ENCODE measurements at regions not wholly inside any gene's neighbourhood (a gene's known extent, or its start where the extent isn't known, plus 50 kb on each side); places are given as distances from the start of the nearest gene placed in this dataset.

DNA sequence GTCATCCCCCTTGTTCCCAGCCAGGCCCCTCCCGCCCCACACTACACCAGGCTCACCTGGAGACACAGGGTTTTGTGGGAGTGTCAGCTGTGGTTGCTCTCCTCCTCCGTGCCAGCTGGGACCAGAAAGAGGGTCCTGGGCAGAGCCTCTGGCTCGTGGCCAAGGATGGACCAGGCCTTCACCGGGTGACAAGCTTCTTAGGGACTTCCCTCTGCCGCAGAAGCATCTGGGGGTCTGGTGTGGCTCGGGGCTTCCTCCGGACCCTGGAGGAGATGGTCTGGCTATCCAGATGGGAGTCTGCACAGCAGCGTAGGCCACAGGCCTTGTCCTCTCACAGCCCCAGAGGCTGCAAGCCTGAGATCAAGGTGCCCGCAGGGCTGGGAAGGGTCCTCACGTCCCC lies 63.8 kb upstream of the CFAP46 start:
- DNase-seq (ENCODE audit: low spot score), result no peak

GRCh38 chr10:133004478-133004877 lies 62.1 kb upstream of the CFAP46 start:
- DNase-seq (ENCODE audit: low spot score), result no peak

GRCh38 chr10:133003188-133003587 lies 60.8 kb upstream of the CFAP46 start:
- DNase-seq (ENCODE audit: low spot score), result no peak

DNA sequence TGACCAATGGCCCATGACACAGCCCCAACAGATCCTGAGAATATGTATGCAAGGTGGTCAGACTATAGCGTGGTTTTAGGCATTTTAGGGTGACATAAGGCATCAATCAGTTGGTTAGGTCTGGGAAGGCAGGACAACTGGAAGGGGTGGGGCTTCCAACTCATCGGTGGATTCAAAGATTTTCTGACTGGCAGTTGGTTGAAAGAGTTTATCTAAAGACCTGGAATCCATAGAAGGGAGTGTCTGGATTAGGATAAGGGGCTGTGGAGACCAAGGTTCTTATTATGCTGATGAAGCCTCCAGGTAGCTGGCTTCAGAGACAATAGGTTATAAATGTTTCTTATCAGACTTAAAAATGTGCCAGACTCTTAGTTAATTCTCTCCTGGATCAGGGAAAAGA lies 60.3 kb upstream of the CFAP46 start:
- no peak for DNase-seq (ENCODE audit: low spot score)

GRCh38 chr10:133001114-133001513 lies 58.7 kb upstream of the CFAP46 start:
- no peak for DNase-seq (ENCODE audit: low spot score)

GRCh38 chr10:133000648-133001047 lies 58.3 kb upstream of the CFAP46 start:
- no peak for DNase-seq (ENCODE audit: low spot score)

DNA sequence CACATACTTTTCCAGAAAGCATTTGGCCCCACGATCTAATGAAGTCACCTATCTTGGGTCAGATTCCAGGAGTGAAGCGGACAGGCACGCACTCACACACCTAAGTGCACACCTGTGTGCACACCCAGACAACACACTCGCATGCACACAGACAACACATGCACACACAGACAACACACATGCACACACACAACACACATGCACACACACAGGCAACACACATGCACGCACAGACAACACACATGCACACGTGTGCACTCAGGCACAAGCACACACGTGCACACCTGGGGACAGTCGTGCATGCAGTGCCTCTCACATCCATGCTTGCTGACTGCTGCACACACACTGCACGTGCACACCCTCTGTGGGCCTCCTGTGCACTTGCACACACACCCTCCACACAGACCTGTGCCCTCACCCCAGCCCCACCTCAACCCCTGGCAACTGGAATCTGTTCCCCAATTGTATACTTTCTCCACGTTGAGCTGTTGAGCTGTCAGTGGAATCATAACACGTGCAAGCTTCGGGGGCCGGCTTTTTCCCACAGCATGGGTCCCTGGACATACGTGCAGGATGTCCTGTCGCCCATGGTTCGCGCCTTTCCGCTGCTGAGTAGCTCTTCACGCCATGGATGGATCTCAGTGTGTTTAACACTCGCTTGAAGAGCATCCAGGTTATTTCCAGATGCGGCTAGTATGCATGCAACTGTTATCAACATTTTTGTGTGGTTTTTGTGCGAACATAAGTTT lies 55.3 kb upstream of the CFAP46 start:
- DNase-seq (ENCODE audit: low spot score), result no peak

GRCh38 chr10:132996603-132997343 lies 54.4 kb upstream of the CFAP46 start:
- DNase-seq (ENCODE audit: low spot score), result peak; percentile 15

GRCh38 chr10:132995909-132996602 lies 53.7 kb upstream of the CFAP46 start:
- no peak for DNase-seq (ENCODE audit: low spot score)

- no peak for DNase-seq (ENCODE audit: low spot score)
Observed at GRCh38 chr10:132994811-132995210, 52.4 kb upstream of the CFAP46 start.

- no peak for DNase-seq (ENCODE audit: low spot score)
Observed at GRCh38 chr10:132994185-132994796, 51.9 kb upstream of the CFAP46 start.

DNA sequence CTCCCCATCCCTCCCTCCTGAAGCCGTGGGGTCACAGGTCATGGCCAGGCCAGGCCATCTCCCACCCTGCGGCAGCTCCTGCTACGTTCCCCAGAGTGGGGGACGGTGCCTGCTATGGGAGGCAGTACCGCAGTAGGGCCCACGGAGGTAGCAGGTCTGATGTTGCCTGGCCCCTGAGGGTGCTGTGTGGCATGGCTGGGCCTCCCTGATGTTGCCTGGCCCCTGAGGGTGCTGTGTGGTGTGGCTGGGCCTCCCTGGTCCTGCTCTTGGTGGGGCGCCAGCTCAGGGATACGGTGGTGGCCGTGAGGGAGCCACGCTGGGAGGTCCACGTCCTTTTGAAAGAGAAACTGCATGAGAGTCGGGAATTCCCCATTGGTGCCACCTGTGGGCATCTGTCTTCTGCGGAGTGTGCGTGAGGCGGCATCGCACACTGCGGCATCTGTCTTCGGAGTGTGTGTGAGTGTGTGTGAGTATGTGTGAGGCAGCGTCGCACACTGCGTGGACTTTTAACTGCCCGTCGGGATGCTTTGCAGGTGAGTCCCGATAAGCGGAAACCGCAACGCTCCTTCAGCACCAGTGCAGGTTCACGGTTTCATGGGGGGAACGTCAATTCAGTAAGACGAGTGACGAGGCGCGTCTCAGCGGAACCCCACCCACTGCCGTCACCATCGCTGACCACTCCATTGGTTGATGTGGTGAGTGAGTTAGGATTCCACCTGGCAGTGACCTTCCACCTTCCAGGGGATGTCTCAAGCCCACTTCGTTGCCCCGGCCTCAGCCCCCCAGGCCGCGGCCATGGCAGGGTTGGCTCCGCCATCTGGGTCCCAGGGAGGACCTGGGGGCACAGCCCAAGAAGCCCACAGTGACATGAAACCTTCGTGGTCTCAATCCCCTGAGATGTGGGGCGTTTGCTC lies 51.2 kb upstream of the CFAP46 start:
- no peak for DNase-seq (ENCODE audit: low spot score)

DNA sequence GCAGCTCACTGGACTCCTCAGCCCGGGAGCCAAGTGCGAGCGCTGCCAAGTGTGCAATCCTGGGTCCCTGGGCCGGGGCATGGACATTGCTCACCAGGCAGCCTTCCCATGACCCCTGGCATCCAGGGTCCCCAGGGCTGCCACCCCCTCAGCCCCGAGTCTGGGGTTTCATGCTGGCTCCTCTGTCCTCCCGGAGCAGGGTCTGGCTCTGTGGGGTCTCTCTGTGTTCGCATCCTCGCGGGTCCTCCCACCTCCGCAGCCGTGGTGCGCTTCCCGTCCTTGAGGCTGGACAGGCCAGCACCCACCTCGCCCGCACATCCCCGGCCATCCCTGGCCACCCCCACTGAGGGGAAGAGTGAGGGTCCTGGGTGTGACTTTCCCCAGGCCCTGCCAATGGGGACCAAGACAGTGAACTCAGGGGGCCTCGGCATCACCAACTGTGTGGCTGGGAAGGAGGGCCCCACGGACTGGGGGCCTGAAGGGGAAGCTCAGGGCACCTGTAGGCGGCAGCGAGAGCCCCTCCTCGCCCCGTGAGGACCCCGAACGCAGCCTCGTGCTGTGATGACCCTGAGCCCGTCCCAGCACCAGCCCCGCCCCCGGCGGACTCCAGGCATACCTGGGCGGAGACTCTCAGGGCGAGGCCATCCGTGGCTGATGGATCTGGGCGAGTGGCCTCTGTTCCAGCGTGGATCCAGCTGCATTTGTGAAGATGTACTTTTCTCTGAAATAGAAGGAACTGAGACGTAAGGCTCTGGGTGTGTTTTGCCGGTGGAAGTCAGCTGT lies 50.3 kb upstream of the CFAP46 start:
- no peak for DNase-seq (ENCODE audit: low spot score)

All from SK-N-DZ (cell line).